HL-60 (cell line): ENCODE measurements at regions not wholly inside any gene's neighbourhood (a gene's known extent, or its start where the extent isn't known, plus 50 kb on each side); places are given as distances from the start of the nearest gene placed in this dataset.

Source experiments
- DNase-seq, 2 experiments: peaks; one replicate each; pipeline ENCODE4 v3.0.0-alpha.2; 2010 to 2020; ENCODE audit warnings: low read depth in 1 of 2, low spot score in 1 of 2
- H3K27ac ChIP-seq: fragments of 250-450 bp; sonication (Bioruptor Pico); replicated peaks from 2 replicates; pipeline ENCODE4 v1.5.1; 2020; ENCODE audit warnings: mild to moderate bottlenecking, moderate library complexity
- H3K27me3 ChIP-seq: fragments of 250-450 bp; sonication (Bioruptor Pico); 2 replicates; pipeline ENCODE4 v1.5.1; 2021; ENCODE audit warnings: mild to moderate bottlenecking, moderate library complexity; ENCODE audit not compliant: insufficient read depth, poor library complexity, severe bottlenecking
- H3K4me3 ChIP-seq: replicated peaks from 2 replicates; pipeline ENCODE4 v1.5.1; 2011; ENCODE audit warnings: mild to moderate bottlenecking, control low read depth, low read length; ENCODE audit not compliant: insufficient read depth
- GABPA ChIP-seq: IDR thresholded peaks from 2 replicates; pipeline ENCODE4 v1.6.1; 2012; ENCODE audit warnings: low read depth
- POLR2AphosphoS5 ChIP-seq: IDR thresholded peaks from 2 replicates; pipeline ENCODE4 v1.6.1; 2012; ENCODE audit warnings: low read depth
- SPI1 ChIP-seq: IDR thresholded peaks from 2 replicates; pipeline ENCODE4 v1.6.1; 2012; ENCODE audit warnings: low read depth, mild to moderate bottlenecking, borderline replicate concordance
- TF ChIP-seq, protein P1 (sequence below): IDR thresholded peaks from one replicate; pipeline ENCODE4 v1.5.1; 2011; ENCODE audit warnings: low read length, control low read depth, inconsistent platforms; ENCODE audit not compliant: insufficient read depth
- TF ChIP-seq, protein P2 (sequence below): IDR thresholded peaks from 2 replicates; pipeline ENCODE4 v1.6.1; 2012; ENCODE audit warnings: low read depth; ENCODE audit not compliant: insufficient replicate concordance

DNA sequence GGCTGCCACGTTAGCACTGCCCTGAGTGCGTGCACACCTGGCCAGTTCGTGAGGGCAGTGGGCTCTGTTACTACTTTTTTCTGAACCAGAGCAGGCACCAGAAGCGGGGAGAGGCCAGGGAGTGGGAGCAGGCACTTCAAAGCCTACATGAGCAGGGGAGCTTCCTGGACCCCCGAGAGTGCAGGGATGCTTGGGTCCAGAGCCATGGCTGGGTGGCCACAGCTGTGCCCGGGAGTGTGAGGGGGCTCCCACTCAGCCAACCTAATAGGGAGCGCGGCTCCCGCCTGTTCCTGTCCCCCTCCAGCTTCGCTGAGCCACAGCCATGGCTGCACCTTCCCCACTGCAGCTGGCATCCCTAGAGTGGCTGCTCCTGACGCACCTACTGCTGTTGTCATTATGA is 1423.3 kb downstream of the SI start:
- DNase-seq = no peak
- H3K27ac ChIP-seq = no peak overlapping the region

DNA sequence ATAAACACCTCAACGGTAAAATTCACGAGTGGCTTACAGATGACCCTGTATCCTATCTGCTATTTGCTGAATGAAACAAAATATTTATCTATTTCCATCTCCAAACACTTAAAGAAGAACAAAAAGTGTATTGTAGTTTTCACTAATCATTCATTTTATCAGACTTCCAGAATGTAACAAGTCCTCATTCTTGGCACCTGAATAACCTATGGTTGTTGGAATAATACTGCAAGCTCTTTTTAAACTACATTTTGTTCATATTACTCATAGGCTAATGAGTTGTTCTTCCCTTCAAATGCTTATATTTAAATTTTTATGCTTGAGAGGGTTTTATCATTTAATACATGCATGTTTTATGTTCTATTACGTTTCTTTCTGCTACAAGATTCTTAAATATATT is 1434.1 kb downstream of the SI start:
- H3K27ac ChIP-seq = no peak overlapping the region
- no peak for DNase-seq
- no peak for TF ChIP-seq SPI1
- TF ChIP-seq, protein P1, sequence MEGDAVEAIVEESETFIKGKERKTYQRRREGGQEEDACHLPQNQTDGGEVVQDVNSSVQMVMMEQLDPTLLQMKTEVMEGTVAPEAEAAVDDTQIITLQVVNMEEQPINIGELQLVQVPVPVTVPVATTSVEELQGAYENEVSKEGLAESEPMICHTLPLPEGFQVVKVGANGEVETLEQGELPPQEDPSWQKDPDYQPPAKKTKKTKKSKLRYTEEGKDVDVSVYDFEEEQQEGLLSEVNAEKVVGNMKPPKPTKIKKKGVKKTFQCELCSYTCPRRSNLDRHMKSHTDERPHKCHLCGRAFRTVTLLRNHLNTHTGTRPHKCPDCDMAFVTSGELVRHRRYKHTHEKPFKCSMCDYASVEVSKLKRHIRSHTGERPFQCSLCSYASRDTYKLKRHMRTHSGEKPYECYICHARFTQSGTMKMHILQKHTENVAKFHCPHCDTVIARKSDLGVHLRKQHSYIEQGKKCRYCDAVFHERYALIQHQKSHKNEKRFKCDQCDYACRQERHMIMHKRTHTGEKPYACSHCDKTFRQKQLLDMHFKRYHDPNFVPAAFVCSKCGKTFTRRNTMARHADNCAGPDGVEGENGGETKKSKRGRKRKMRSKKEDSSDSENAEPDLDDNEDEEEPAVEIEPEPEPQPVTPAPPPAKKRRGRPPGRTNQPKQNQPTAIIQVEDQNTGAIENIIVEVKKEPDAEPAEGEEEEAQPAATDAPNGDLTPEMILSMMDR = no peak
- TF ChIP-seq, protein P2, sequence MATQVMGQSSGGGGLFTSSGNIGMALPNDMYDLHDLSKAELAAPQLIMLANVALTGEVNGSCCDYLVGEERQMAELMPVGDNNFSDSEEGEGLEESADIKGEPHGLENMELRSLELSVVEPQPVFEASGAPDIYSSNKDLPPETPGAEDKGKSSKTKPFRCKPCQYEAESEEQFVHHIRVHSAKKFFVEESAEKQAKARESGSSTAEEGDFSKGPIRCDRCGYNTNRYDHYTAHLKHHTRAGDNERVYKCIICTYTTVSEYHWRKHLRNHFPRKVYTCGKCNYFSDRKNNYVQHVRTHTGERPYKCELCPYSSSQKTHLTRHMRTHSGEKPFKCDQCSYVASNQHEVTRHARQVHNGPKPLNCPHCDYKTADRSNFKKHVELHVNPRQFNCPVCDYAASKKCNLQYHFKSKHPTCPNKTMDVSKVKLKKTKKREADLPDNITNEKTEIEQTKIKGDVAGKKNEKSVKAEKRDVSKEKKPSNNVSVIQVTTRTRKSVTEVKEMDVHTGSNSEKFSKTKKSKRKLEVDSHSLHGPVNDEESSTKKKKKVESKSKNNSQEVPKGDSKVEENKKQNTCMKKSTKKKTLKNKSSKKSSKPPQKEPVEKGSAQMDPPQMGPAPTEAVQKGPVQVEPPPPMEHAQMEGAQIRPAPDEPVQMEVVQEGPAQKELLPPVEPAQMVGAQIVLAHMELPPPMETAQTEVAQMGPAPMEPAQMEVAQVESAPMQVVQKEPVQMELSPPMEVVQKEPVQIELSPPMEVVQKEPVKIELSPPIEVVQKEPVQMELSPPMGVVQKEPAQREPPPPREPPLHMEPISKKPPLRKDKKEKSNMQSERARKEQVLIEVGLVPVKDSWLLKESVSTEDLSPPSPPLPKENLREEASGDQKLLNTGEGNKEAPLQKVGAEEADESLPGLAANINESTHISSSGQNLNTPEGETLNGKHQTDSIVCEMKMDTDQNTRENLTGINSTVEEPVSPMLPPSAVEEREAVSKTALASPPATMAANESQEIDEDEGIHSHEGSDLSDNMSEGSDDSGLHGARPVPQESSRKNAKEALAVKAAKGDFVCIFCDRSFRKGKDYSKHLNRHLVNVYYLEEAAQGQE = no peak
- TF ChIP-seq POLR2AphosphoS5 = no peak
- no peak for TF ChIP-seq GABPA
- no peaks in the 10 kb centered on the region for H3K27me3 ChIP-seq
- H3K4me3 ChIP-seq = no peak overlapping the region

More for the DNA sequence above, 1423.3 kb downstream of the SI start:
- H3K4me3 ChIP-seq = no peak overlapping the region
- no peaks in the 10 kb centered on the region for H3K27me3 ChIP-seq
- TF ChIP-seq SPI1 (no peak), POLR2AphosphoS5 (no peak), GABPA (no peak)
- TF ChIP-seq, protein P1 = no peak
- TF ChIP-seq, protein P2 = no peak

DNA sequence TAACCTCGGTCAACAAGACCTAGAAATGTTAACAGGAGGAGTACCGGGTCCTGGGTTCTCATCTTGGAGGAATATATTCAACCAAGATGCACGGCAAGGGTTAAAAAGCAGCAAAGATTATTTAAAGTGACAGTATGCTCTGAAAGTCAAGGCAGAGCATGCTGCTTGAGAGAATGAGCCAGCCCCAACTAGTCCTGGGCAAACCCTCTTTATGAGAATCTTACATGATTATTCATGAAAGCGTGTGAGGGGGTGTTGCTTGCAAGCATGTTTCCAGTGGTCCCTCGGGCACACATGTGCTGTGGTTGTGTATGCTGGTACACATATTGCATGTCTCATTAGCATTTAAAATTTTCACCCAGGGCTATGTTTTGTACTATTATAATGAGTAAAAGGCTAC is 1445.6 kb downstream of the SI start:
- Histone ChIP-seq H3K4me3 (no peak overlapping the region), H3K27me3 (no peaks in the 10 kb centered on the region), H3K27ac (no peak overlapping the region)
- no peak for DNase-seq
- TF ChIP-seq SPI1 (no peak), POLR2AphosphoS5 (no peak), GABPA (no peak)
- TF ChIP-seq, protein P1 = no peak
- TF ChIP-seq, protein P2 = no peak
